Astrocyte of the spinal cord (primary cell): ENCODE measurements at regions not wholly inside any gene's neighbourhood (a gene's known extent, or its start where the extent isn't known, plus 50 kb on each side); places are given as distances from the start of the nearest gene placed in this dataset.
"Not testable (repeated sequence)": the region's sequence is repeated elsewhere in the genome, so short reads cannot be mapped to it uniquely, and the experiment has no call there.

Experiments used
- DNase-seq: peaks from one replicate; pipeline ENCODE4 v3.0.0; 2011; ENCODE audit warnings: low read depth, low spot score
- H3K4me3 ChIP-seq: 2 replicates; pipeline ENCODE4 v1.5.1; 2011; ENCODE audit warnings: low read depth, mild to moderate bottlenecking, low read length, moderate library complexity
- CTCF ChIP-seq: IDR thresholded peaks from 2 replicates; pipeline ENCODE4 v1.5.1; 2012; ENCODE audit warnings: low read depth, mild to moderate bottlenecking, low read length, inconsistent platforms
- in situ Hi-C: cut with HindIII; loops from 2 replicates; pipeline ENCODE4 v1.10.0; 2017; ENCODE audit warnings: low sequenced_read_pairs

- TF ChIP-seq CTCF: no peak
- in situ Hi-C loops: no loop called here
- no peak overlapping the region for H3K4me3 ChIP-seq
- no peak for DNase-seq
These were observed 174.1 kb upstream of the NR4A3 start for GRCh38 chr9:99647604-99648003.

- no peak overlapping the region for H3K4me3 ChIP-seq
- DNase-seq: no peak
- TF ChIP-seq CTCF: no peak
- in situ Hi-C loops: no loop called here
These were observed 171.4 kb upstream of the NR4A3 start for GRCh38 chr9:99650187-99650874.

- DNase-seq: no peak
- no peak overlapping the region for H3K4me3 ChIP-seq
- in situ Hi-C loops: no loop called here
- TF ChIP-seq CTCF: no peak
These were observed 161.5 kb upstream of the NR4A3 start for GRCh38 chr9:99660191-99660636.

- DNase-seq: no peak
- in situ Hi-C loops: no loop called here
- no peak overlapping the region for H3K4me3 ChIP-seq
- no peak for TF ChIP-seq CTCF
These were observed 158.4 kb upstream of the NR4A3 start for GRCh38 chr9:99663297-99663696.

GRCh38 chr9:99663856-99664255 lies 157.8 kb upstream of the NR4A3 start:
- H3K4me3 ChIP-seq: no peak overlapping the region
- no peak for TF ChIP-seq CTCF
- in situ Hi-C loops: no loop called here
- DNase-seq: no peak

- in situ Hi-C loops: no loop called here
- TF ChIP-seq CTCF: no peak
- H3K4me3 ChIP-seq: no peak overlapping the region
- DNase-seq: peak; percentile 5
These were observed 155.1 kb upstream of the NR4A3 start for GRCh38 chr9:99666571-99666970.

- DNase-seq, H3K4me3 ChIP-seq, in situ Hi-C loops: not testable (repeated sequence)
These were observed 150.8 kb upstream of the NR4A3 start for GRCh38 chr9:99670886-99671285.
